Large intestine (tissue), 3 donors: ENCODE measurements at regions not wholly inside any gene's neighbourhood (a gene's known extent, or its start where the extent isn't known, plus 50 kb on each side); places are given as distances from the start of the nearest gene placed in this dataset.

Experiments used
- DNase-seq, 2 donors: peaks; one replicate each; pipeline versions ENCODE4 v3.0.0 to v3.0.0-alpha.2; 2013
- H3K27ac ChIP-seq: one replicate; pipeline ENCODE4 v1.5.1; 2013; ENCODE audit warnings: low read length
- H3K27me3 ChIP-seq: 2 replicates; pipeline ENCODE4 v1.6.1; 2013; ENCODE audit warnings: low read length; ENCODE audit not compliant: control insufficient read depth, insufficient read depth
- H3K36me3 ChIP-seq: 2 replicates; pipeline ENCODE4 v1.6.1; 2013; ENCODE audit warnings: low read length; ENCODE audit not compliant: control insufficient read depth, insufficient read depth
- H3K4me1 ChIP-seq: one replicate; pipeline ENCODE4 v1.6.1; 2013; ENCODE audit warnings: low read length; ENCODE audit not compliant: control insufficient read depth, insufficient read depth
- H3K4me3 ChIP-seq: one replicate; pipeline ENCODE4 v1.5.1; 2013; ENCODE audit warnings: low read length
- H3K9me3 ChIP-seq: one replicate; pipeline ENCODE4 v1.6.1; 2013; ENCODE audit warnings: mild to moderate bottlenecking, low read depth, low read length, moderate library complexity; ENCODE audit not compliant: control insufficient read depth
- WGBS: methylation state at CpG from one replicate; pipeline ENCODE4 v1.1.5; 2013; ENCODE audit warnings: low lambda C conversion rate; ENCODE audit not compliant: insufficient coverage; 5-methylcytosine and 5-hydroxymethylcytosine counted together

- DNase-seq: no peak
- no peaks in the 10 kb centered on the region for H3K27me3 ChIP-seq
- H3K36me3 ChIP-seq: no peaks in the 10 kb centered on the region
- H3K4me1 ChIP-seq: no peaks in the 10 kb centered on the region
- H3K4me3 ChIP-seq: no peak overlapping the region
- no peaks in the 10 kb centered on the region for H3K9me3 ChIP-seq
- WGBS: 100% methylated on average over 1 of the region's 4 CpGs
- H3K27ac ChIP-seq: no peak overlapping the region
Measured at GRCh38 chr1:209045331-209046057, 538.0 kb upstream of the CAMK1G start.

DNA sequence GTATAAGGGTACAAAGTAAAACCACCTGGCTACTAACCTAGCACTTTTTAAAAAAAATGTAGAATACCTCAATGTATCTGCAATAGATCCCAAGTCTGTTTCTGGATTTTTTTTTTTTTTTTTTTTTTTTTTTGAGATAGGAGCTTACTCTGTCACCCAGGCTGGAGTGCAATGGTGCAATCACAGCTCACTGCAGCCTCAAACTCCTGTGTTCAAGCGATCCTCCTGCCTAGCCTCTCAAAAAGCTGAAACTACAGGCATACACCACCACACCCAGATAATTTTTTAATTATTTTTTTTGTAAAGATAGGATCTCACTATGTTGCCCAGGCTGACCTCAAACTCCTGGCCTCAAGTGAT lies 537.5 kb upstream of the CAMK1G start:
- DNase-seq: no peak
- H3K27ac ChIP-seq: no peak overlapping the region
- WGBS: no CpG with 5 or more reads among the region's 1 CpG
- no peaks in the 10 kb centered on the region for H3K36me3 ChIP-seq
- H3K9me3 ChIP-seq: no peaks in the 10 kb centered on the region
- H3K4me3 ChIP-seq: no peak overlapping the region
- H3K27me3 ChIP-seq: no peaks in the 10 kb centered on the region
- no peaks in the 10 kb centered on the region for H3K4me1 ChIP-seq

GRCh38 chr1:209046935-209047334 lies 536.6 kb upstream of the CAMK1G start:
- no peak for DNase-seq
- Histone ChIP-seq H3K9me3 (no peaks in the 10 kb centered on the region), H3K36me3 (no peaks in the 10 kb centered on the region), H3K27ac (no peak overlapping the region), H3K4me1 (no peaks in the 10 kb centered on the region), H3K27me3 (no peaks in the 10 kb centered on the region), H3K4me3 (no peak overlapping the region)
- no CpG with 5 or more reads among the region's 4 CpGs for WGBS

DNA sequence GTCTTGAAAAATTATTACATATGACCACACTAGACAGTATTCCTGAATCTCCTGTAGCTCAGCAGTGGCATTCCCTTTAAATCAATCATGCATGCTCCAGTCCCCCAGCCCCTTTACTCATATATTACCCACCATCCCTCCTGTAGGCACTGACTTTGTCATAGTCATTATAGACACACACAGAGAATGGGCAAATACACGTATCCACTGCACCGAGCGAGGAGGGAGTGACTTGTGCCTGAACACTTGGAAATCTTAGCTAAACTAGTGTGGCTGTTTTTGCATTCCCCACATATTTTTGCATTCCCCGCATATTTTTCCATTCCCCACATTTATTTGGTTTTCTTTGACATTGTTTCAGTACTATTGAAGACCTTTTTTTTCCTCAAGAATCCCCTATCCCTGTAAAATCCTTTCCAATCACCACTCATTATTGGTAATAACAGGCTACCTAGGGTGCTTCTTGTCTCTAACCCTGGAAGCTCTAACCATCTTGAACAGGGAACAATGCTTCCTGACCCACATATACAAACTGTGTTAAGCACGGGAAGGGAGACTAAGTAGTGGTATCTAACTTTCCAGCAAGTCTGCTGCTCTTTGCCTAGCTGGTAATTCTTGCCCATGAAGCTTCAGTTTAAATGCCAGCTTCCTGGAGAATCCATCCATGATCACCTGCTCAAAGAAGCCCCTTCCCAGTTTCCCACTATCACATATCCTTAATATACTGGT lies 534.4 kb upstream of the CAMK1G start:
- Histone ChIP-seq H3K27ac (no peak overlapping the region), H3K36me3 (no peaks in the 10 kb centered on the region), H3K9me3 (no peaks in the 10 kb centered on the region), H3K4me3 (no peak overlapping the region), H3K4me1 (no peaks in the 10 kb centered on the region), H3K27me3 (no peaks in the 10 kb centered on the region)
- WGBS: 83% methylated on average over 2 of the region's 5 CpGs
- DNase-seq: no peak

DNA sequence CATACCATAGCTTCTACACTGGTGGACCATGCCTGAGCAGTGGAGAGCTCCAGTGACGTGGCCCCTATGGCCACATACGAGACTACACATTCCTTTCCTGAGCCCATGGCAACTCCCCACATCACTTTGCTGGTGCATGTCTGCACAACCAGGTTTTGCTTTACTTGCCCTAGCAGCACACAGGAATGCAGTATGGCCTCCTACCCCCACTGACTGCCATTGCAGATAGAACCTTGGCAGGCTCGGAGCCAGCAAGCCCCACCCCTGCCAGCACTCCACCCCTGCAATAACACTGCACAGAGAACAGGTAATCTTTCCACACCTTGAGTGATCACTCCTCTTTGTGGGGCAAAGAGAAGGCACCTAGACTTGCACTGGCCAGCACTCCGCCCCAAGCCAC lies 531.9 kb upstream of the CAMK1G start:
- no peak for DNase-seq
- no CpG with 5 or more reads among the region's 4 CpGs for WGBS
- Histone ChIP-seq H3K36me3 (no peaks in the 10 kb centered on the region), H3K4me3 (no peak overlapping the region), H3K4me1 (no peaks in the 10 kb centered on the region), H3K27ac (no peak overlapping the region), H3K27me3 (no peaks in the 10 kb centered on the region), H3K9me3 (no peaks in the 10 kb centered on the region)

- Histone ChIP-seq H3K27ac (no peak overlapping the region), H3K27me3 (no peaks in the 10 kb centered on the region), H3K9me3 (no peaks in the 10 kb centered on the region), H3K36me3 (no peaks in the 10 kb centered on the region), H3K4me1 (no peaks in the 10 kb centered on the region), H3K4me3 (no peak overlapping the region)
- no peak for DNase-seq
- no CpG with 5 or more reads among the region's 2 CpGs for WGBS
Measured at GRCh38 chr1:209053587-209053986, 529.9 kb upstream of the CAMK1G start.

DNA sequence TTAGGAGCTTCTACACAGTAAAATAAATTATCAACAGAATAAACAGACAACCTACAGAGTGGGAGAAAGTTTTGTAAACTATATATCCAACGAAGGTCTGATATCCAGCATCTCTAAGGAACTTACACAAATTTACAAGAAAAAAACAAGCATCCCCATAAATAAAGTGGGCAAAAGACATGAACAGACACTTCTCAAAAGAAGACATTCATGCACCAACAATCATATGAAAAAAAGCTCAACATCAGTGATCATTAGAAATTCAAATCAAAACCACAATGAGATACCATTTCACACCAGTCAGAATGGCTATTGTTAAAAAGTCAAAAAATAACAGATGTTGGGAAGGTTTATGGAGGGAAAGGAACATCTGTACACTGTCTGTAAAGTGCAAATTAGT lies 526.4 kb upstream of the CAMK1G start:
- no CpG with 5 or more reads among the region's 1 CpG for WGBS
- Histone ChIP-seq H3K27ac (no peak overlapping the region), H3K4me1 (no peaks in the 10 kb centered on the region), H3K4me3 (no peak overlapping the region), H3K9me3 (no peaks in the 10 kb centered on the region), H3K27me3 (no peaks in the 10 kb centered on the region), H3K36me3 (no peaks in the 10 kb centered on the region)
- DNase-seq: no peak

DNA sequence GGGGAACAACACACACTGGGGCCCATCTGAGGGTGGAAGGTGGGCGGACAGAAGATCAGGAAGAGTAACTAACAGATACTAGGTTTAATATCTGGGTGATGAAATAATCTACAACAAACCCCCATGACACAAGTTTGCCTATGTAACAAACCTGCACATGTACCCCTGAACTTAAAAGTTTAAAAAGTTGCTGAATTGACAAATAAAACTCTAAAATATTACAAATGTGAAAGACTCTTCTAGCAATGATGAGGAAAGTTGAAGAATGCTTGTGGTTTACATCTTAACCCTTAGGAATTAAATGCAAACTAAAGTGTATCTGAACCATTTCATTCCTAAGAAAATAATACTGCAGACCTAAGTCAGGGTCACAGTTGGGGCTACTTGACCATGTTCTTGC lies 525.6 kb upstream of the CAMK1G start:
- Histone ChIP-seq H3K36me3 (no peaks in the 10 kb centered on the region), H3K27ac (no peak overlapping the region), H3K27me3 (no peaks in the 10 kb centered on the region), H3K9me3 (no peaks in the 10 kb centered on the region), H3K4me3 (no peak overlapping the region), H3K4me1 (no peaks in the 10 kb centered on the region)
- WGBS: no CpG with 5 or more reads among the region's 1 CpG
- no peak for DNase-seq

- DNase-seq: no peak
- Histone ChIP-seq H3K27me3 (no peaks in the 10 kb centered on the region), H3K4me1 (no peaks in the 10 kb centered on the region), H3K36me3 (no peaks in the 10 kb centered on the region), H3K9me3 (no peaks in the 10 kb centered on the region), H3K4me3 (no peak overlapping the region), H3K27ac (no peak overlapping the region)
- no CpG with 5 or more reads among the region's 2 CpGs for WGBS
Measured at GRCh38 chr1:209059376-209059775, 524.1 kb upstream of the CAMK1G start.

DNA sequence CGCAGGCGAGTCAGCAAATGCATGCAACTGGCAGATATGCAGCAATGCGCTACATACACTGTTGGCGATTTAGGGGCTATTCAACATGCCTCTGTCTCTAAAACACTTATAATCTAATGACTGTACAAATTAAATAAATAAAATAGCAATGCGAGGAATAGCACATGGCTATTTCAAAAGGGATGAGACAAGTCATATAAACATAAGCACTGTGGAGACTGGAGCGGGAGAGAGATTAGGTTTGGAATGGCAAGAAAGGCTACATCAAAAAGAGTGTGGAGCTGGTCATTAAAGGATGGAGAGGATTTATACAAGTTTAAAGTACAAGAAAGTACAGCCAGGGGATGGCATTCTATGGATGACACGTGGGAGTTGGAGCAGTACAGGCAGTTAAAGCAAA lies 523.5 kb upstream of the CAMK1G start:
- Histone ChIP-seq H3K27me3 (no peaks in the 10 kb centered on the region), H3K36me3 (no peaks in the 10 kb centered on the region), H3K9me3 (no peaks in the 10 kb centered on the region), H3K4me1 (no peaks in the 10 kb centered on the region), H3K27ac (no peak overlapping the region), H3K4me3 (no peak overlapping the region)
- no peak for DNase-seq
- 63% methylated on average over 2 of the region's 7 CpGs for WGBS
